A172 (cell line): ENCODE measurements at regions not wholly inside any gene's neighbourhood (a gene's known extent, or its start where the extent isn't known, plus 50 kb on each side); places are given as distances from the start of the nearest gene placed in this dataset.
"Not testable (repeated sequence)": the region's sequence is repeated elsewhere in the genome, so short reads cannot be mapped to it uniquely, and the experiment has no call there.

Source experiments
- DNase-seq: peaks from one replicate; pipeline ENCODE4 v3.0.0-alpha.2; 2015; ENCODE audit warnings: low spot score

DNA sequence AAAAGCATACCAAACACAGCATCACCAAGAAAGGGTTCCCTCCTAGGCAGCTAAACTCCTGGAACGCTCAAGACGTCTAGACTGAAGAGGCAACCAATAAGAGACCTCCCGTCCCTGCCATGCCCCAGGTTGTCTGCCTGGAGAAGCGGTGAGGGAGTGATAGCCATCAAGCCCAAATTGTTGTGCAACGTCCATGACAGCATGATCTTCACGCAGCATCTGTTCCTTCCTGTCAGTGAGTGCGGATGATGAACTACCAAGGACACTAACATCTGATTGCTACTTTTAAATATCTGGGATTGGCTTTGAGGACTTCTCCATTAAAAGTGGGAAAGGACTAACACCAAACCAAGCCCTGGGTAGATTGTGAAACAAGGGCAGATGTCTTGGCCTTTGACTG lies 149.7 kb downstream of the TXNL1 start:
- DNase-seq, result no peak

DNA sequence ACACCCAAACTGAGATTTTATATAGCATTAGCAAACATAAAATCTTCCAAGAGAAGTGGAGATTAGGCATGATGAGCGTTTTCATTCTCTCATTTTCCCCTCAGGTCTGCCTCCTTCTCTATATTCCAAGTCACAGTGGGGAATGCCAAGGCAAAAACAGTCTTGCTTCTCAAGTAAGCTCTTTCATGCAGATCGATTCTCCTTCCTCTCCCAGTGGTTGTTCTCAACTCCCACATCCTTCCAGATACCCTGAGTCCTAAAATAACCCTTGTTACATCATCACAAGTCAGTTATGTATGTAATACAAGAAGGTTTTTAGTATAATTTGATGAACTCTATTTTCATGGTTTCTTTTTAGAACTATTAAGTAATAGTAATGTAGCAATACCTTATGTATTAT lies 150.6 kb downstream of the TXNL1 start:
- no peak for DNase-seq

DNA sequence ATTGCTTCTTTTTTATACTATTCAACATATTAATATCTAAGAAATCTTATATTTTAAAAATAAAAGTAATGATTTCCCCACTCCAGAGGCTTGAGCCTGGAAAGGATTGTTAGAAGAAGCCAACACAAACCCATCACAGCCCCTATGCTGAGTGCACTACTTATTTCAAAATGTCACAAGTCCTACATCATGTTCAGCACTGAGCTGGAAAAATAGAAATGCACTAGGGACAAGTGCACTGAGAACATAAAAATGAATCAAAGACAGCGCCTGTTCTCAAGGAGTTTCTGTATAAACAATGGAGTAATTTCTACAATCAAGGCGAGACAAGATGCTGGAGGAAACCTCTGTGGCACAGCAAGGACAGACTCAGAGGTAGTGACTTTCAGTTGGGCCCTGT lies 155.0 kb downstream of the TXNL1 start:
- DNase-seq, result no peak

DNA sequence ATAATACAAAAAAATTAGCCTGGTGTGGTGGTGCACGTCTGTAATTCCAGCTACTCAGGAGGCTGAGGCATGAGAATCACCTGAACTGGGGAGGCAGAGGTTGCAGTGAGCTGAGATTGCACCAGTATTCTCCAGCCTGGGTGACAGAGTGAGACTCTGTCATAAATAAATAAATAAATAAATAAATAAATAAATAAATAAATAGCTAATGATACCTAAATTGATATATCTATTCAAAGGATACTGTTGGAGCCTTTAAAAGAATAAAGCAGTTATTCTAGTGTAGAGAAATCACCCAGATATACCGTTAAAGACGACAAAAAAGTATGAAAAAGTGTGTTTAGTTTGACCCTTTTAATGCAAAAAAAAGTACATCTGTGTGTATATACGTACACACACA lies 155.6 kb downstream of the TXNL1 start:
- not testable (repeated sequence) for DNase-seq

DNA sequence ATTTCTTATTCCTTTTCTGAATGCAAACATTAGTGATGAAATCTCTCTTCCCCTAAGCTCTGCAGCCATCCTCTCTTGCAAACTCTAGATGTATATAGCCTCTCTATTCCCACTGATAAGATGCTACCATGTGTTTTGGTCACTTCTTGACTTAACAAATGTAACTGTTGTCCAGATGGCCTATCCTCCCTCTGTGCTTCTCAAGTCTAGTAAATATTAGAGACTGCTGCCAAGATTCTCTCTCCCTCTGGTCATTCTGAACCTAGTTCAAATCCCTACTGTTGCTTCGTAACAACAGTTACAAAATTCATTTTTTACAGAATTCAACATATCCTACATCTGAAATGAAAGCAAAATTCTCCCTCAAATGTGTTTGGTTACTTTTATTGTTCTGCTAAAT lies 156.6 kb downstream of the TXNL1 start:
- no peak for DNase-seq

DNA sequence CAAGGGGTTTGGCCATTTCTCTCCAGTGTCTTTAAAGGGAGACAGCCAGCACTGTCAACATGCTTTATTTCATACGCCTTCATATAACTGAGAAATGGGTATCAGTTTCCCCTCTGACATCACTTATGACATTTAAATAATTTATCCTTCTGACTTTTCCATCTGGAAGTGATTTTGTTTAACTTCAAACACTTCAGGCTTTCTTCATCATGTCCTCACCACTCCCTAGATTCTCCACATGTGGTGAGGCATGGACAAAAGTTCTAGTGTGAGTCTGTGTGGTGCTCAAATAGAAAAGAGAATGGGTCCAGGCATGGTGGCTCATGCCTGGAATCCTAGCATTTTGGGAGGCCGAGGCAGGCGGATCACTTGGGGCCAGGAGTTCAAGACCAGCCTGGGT lies 158.6 kb downstream of the TXNL1 start:
- no peak for DNase-seq

DNA sequence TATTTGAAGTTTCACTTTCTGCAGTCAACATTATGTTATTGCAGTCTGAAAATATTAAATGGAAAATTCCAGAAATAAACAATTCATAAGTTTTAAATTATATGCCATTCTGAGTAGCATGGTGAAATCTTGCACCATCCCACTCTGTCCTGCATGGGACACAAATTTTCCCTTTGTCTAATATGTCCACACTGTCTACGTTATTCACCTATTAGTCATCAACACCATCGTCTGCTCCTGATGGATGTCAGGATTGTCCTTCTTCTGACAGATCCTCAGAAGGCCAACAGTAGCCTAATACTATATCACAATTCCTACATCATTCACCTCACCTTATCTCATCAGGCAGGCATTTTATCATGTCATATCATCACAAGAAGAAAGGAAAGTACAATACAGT lies 163.1 kb downstream of the TXNL1 start:
- DNase-seq, result peak; percentile 1

DNA sequence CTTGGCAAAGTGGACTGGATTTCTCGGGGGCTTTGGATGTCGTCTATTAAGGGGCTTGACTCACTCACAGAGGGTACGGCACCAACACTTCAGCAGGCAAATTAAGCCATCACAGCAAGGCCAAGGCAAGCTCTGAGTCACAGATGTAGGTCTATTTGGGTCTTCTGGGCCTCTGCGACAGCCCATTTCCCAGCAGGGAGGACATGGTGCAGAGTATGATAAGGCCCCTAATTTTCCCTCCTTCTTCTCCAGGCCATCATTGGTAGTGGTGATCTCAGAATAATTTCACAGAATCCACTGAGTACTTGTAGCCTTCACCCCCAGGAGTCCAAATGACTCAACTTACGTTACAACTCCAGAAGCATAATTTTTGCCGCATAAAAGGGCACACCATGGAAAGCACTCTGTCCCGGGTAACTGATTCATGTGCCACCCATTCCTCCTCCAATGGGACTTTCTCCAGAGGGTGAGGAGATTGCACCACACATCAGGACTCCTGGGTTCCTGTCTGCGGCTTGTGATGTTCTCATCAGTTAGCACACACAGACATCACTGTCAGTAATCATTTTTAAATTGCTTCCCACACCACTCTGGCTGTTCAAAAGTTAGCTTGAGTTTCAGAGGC lies 164.9 kb downstream of the TXNL1 start:
- DNase-seq, result no peak

DNA sequence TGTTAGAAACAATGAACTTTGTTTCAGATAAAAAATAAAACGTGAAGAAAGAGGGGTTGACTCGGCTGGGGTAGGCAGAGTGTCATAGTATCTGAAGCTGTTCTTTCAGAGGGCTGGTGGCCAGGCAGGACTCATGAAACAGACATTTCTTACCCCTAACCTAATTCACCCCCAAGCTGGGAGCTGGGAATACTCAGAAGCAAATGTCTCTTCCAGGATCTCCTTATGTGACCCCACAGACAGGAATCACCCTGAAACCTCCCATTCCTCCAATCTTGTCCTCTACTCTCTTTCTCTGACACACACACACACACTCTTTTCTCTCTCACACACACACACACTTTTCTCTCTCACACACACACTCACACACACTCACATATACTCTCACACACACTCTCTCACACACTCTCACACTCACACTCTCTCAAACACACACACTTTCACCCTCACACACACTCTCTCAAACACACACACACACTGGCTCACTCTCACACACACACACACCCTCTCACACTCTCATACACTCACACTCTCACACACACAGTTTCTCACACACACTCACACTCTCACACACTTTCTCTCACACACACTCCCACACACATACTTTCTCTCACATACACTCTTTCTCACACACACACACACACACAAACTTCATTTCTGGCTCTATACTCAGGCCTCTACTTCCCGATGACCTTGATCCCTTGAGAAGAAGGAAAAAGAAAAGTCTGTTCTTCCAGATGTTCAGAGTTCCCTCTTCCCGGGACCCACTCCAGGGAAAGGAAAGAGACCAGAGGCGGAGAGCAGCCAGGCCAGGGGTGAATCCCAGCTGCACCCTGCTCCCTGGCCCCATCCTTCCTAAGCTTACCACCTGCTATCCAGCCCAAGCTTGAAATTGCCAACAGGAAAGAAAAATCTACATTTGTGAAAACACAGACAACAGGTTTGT lies 167.7 kb downstream of the TXNL1 start:
- DNase-seq, result no peak

DNA sequence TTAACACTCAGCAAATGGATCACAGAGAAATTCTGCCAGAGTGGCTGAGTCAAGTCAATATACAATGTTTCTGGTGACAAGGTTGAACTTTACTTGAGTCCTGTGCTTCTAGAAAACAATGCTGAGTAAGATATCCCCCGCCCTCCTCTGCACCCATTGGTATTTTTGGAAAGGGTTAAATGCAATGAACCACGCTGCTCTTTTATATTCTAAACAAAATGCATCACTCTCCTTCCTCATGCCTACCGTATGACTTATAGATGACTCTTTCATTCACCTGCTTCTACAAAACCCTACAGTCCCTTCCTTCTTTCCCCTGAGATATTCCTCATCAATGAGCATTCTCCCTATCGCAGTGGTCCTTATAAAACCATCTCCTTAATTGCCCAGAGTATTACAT lies 168.8 kb downstream of the TXNL1 start:
- no peak for DNase-seq

DNA sequence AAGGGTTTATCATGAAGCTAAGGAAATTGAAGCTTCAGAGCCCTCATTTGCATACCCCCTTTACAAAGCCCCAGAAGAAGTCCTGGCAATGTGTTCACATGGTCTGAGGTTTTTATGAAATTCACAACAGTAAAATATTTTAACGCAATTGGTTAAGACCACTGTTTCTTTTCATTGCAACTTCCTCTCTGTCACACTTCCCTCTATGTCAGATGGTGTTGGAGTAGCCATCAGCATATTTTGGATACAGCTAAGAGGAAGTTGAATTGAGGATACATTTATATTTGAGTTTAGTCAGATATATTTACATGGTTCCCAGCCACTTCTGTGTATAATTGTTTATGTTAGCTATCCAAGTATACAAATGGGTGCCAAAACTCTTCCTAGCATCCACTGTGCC lies 170.0 kb downstream of the TXNL1 start:
- DNase-seq, result no peak

DNA sequence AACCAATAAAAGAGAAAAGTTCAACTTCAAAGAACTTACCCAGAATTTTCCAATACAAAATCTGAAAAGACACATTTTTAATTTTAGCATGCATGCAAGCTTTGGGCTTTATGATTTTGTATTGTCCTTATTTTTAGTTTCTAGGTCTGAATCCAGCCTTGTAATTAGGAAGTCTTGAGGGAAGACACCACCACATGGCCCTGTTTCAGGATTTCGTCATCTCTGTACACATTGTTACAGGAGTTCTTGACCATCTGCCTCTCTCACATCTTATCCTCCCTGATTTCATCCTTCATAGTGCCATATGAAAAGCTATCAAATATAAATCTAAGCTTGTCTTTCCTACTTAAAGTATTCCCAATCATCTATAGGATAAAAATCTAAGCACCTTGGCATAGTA lies 176.1 kb downstream of the TXNL1 start:
- no peak for DNase-seq

DNA sequence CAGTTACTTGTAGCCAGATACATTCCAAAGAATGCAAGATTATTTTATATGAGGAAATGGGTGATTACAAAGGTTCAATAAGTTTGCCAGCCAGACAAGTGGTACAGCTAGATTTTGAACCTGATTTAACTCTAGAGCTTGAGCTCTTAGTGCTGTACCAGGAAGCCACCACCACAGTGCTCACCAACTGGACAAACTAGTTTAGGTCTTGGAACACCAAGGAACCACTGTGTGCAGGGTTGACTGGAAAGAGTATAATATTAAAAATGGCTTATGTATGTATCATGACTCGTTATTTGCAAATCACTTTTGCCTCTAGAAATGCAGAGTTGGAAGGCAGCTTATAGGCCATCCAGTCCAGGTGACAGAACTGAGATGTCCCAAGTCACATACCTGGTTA lies 177.2 kb downstream of the TXNL1 start:
- no peak for DNase-seq

DNA sequence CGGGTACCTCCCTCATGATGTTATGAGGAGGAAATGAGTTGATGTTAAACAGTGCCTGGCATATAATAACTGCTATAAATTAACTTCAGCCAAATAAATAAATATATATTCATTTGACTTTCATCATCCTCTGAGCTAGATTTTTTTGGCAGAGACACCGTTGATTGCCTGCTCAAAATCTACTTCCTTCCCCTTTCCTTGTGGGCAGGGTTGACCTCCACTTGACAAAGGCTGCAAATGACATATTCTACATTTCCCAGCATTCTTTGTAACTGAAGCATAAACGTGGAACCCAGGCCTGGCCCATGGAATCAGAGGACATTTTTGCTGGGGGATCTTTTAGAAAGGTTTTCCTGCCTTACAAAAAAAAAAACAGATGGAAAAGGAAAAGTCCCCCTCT lies 177.8 kb downstream of the TXNL1 start:
- DNase-seq, result no peak

DNA sequence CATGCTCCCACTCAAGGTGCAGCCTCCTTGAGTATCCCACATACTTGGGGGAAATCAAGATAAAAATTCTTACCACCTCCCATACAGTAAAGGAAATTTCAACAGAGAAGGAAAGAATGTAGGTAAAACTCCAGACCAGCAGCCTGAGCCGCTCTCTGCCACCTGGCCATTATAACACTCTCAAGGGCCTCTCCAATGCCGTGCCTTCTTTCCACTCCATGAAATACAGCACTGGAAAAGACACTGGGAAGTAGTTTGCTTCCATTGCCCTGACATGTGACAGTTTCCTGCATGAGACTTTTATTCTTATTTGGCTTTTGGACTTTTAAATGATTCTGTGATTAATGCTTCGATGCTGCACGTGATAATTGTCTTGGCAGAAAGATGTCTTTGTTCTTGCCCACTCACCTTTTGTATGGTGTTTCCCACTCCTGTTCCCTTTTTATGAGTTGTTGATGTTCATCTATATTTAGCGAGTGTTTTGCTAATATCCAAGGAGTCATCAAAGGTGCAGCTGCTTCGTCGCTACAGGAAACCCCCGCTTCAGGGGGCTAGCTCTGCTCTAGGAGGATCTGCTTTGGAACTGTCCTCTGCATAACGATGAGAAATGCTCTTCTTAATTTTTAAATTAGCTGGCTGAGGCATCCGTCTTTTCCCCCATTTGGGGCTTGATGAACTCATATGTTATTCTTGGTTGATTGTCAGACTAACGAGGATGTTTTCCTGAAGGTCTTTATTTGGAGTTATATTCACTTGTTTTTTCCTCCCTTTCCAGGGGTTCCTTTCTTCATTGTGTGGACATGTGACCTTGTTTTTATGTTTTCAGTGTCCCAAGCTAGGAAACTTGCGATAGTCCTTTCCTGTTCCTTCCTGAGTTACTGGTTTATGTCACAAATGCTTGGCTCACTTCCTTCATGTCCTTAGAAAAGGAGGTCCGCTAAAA lies 179.4 kb downstream of the TXNL1 start:
- DNase-seq, result no peak

DNA sequence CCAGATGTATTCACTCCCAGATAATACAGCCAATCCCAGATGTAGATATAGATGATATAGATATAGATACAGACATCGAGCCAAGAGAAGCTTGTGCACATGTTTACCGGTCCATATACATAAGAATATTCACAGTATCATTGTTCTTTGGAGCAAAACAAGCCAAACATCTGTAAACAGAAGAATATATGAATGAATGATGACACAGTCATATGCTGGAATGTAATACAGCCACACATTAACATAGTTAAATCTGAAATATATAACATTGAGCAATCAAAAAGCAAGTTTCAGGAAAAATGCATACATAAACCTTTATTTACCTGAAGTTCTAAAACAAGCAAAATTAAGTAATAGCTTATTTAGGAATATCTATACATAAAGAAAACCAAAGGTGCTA lies 182.5 kb downstream of the TXNL1 start:
- no peak for DNase-seq

DNA sequence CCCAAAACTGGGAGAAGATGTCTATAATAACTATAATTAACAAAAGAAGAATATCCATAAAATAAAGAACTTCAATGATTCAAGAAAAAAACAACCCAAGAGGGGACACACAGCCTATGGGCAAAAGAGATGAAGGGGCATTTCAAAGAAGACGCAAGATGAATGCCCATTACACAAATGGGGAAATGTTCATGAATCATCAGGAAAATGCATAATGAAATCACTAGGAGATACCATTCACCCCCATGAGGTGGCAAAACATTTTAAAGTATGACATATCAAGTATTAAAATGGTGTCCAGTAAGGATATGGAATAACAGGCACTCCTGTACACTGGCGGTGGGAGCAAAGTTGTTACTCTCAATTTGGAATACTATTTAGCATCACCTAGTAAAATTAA lies 183.3 kb downstream of the TXNL1 start:
- DNase-seq, result no peak

DNA sequence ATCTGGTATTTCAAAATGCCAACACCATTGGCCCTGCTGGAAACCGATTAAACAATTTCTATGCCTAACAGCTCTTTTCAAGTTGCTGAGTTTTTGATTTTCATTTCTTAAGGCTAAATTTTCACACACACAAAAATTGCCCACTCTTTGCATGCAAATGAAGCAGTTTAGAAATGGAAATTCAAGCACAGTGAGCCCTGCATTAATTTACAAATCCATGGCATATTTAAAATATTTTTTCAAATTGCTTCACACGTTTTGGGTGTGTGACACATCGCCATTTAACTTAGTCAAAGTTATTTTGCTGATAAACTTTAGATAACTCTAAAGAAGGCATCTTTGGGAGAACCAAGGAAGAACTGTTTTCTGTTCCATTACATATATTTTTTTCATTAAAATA lies 184.8 kb downstream of the TXNL1 start:
- DNase-seq, result no peak

DNA sequence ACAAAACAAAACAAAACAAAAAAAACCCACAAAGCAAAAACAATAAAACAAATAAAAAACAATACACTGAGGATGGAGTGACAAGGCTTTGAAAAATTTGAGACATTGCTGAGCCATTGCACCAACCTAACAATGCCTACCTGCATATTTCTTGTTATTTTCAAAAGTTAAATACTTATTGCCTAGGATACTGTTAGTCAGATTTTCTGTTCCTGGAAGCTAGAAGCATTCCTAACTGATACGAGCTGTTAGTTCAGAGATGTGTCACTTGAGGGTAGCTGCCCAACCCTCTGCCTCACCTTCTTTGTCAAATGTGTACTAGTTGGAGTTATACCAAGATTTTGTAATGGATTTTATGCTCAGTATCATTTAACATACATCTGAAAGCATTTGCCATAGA lies 187.2 kb downstream of the TXNL1 start:
- no peak for DNase-seq

DNA sequence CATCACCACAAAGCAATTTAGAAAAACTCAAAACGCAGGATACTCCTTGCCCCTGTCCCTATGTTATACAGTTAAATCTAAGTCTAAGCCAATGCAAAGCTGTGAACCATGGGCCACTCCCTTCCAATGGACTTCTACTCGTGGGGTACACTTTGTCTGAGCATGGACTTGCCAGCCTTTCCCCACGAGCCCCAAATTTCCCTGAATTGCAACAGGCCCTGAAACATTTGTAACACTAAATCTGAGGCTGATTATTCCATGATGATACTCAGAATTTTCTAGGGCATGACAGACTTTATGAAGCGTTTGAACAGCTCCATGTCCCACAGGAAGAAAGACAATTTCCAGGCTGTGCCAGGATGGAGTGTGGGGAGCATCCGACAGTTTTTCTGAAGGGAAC lies 189.6 kb downstream of the TXNL1 start:
- no peak for DNase-seq

DNA sequence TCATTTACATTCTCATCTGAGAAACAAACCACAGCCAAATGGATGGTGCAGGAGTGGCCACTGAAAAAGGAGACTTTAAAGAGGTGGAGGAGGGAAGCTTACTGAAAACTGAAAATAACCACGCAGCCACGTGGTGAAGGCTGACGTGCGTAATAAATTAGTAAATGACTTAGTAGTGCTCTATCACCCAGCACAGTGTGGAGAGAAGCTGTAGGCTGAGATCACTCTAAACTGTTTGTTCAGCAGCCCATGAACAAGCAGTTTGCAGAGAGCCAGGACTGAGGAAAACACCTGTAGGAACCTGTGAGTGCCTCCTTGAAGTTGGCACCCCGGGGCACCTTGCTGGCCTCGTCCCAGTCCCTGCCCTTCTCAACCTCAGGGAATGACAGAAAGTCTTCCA lies 193.0 kb downstream of the TXNL1 start:
- DNase-seq, result no peak

DNA sequence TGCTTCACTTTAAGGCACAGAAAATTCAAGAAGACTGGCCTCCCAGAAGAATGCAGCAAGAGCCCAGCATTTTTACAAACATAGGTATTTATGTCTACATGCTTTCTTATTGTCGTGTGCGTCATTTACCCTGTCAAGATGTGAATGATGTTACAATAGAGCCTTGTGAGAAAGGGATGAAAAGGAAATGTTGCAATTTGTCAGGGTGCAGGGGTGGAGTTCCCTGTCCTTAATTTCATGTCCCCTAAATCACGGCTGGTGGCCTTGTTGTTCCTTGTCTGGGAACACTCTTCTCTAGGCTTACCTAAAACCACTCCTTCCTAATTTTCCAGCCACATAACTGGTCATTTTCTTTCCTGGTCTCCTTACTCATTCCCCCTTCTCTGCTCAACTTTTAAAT lies 194.2 kb downstream of the TXNL1 start:
- no peak for DNase-seq
